ENCODE measurements at regions not wholly inside any gene's neighbourhood (a gene's known extent, or its start where the extent isn't known, plus 50 kb on each side); places are given as distances from the start of the nearest gene placed in this dataset.
"Not testable (repeated sequence)": the region's sequence is repeated elsewhere in the genome, so short reads cannot be mapped to it uniquely, and the experiment has no call there.

DNA sequence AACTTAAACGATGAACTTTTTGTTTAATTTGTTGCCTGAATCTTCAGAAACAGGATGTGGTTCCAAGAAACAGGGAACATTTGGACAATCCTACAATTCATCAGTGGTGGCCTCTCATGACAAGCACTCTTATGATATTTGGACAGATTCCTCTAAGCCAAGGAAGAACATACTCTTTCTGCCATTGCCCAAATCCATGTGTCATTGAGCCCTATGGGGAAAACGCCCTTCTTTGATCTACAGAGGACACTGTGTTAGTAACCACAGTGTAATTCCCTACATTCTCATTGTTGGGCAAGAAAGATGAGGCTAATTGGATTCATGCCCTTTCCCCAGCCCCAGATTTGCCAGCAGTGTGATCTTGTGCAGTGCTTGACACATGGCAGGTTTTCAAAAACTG lies 167.7 kb upstream of the PTCH1 start:
- Histone ChIP-seq H3K4me3 (no peak overlapping the region), H4K20me1 (ENCODE audit: insufficient read depth, poor library complexity, severe bottlenecking) (no peaks in the 10 kb centered on the region), H2AFZ (no peak overlapping the region), H3K4me2 (no peak overlapping the region), H3K4me1 (ENCODE audit: insufficient read depth) (peaks cover 4% of the 10 kb centered on the region), H3K79me2 (no peaks in the 10 kb centered on the region), H3K9me3 (ENCODE audit: low read depth) (no peaks in the 10 kb centered on the region), H3K36me3 (replicated peaks; ENCODE audit: insufficient read depth, low read depth) (no peaks in the 10 kb centered on the region), H3K27ac (no peak overlapping the region), H3K27me3 (no peaks in the 10 kb centered on the region), H3K9me2 (replicated peaks; ENCODE audit: insufficient read depth) (no peaks in the 10 kb centered on the region)
- 86% methylated on average over 2 of the region's 2 CpGs for WGBS (ENCODE audit: low lambda C conversion rate, missing lambda C conversion rate)
- DNase-seq (ENCODE audit: low spot score) = no peak
- TF ChIP-seq EZH2phosphoT487 (IDR thresholded peaks at IDR 0.05; ENCODE audit: low read depth, severe bottlenecking, unreplicated experiment) (no peak), EZH2 (IDR thresholded peaks at IDR 0.05; ENCODE audit: borderline replicate concordance) (no peak)
- TF ChIP-seq, protein P1, sequence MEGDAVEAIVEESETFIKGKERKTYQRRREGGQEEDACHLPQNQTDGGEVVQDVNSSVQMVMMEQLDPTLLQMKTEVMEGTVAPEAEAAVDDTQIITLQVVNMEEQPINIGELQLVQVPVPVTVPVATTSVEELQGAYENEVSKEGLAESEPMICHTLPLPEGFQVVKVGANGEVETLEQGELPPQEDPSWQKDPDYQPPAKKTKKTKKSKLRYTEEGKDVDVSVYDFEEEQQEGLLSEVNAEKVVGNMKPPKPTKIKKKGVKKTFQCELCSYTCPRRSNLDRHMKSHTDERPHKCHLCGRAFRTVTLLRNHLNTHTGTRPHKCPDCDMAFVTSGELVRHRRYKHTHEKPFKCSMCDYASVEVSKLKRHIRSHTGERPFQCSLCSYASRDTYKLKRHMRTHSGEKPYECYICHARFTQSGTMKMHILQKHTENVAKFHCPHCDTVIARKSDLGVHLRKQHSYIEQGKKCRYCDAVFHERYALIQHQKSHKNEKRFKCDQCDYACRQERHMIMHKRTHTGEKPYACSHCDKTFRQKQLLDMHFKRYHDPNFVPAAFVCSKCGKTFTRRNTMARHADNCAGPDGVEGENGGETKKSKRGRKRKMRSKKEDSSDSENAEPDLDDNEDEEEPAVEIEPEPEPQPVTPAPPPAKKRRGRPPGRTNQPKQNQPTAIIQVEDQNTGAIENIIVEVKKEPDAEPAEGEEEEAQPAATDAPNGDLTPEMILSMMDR (IDR thresholded peaks at IDR 0.05; ENCODE audit: poor library complexity) = no peak

DNA sequence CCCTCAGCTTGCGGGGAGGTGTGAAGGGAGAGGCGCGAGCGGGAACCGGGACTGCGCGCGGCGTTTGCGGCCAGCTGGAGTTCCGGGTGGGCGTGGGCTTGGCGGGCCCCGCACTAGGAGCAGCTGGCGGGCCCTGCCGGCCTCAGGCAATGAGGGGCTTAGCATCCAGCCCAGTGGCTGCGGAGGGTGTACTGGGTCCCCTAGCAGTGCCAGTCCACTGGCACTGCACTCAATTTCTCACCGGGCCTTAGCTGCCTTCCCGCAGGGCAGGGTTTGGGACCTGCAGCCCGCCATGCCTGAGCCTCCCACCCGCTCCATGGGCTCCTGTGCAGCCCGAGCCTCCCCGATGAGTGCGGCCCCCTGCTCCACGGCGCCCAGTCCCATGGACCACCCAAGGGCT lies 163.5 kb upstream of the PTCH1 start:
- not testable (repeated sequence) for H4K20me1 ChIP-seq (ENCODE audit: insufficient read depth, poor library complexity, severe bottlenecking); H3K4me2 ChIP-seq
- 97% methylated on average over 23 of the region's 26 CpGs for WGBS (ENCODE audit: low lambda C conversion rate, missing lambda C conversion rate)

DNA sequence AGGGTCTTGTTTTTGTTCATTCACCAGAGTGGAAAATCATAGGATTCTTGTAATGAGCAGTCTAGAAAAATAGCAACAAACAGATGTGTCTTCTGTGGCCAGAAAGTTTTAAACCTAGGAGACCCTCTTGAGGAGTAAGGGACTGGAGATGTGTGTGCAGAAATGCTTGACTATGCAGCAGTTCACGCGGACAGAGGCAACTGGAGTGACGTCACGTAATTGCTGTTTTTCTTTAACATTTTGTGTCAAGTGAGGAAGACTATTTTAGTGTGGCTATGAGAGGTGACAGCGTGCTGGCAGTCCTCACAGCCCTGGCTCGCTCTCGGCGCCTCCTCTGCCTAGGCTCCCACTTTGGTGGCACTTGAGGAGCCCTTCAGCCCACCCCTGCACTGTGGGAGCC lies 163.1 kb upstream of the PTCH1 start:
- Histone ChIP-seq H3K4me1 (ENCODE audit: insufficient read depth) (no peaks in the 10 kb centered on the region), H3K9me2 (replicated peaks; ENCODE audit: insufficient read depth) (no peaks in the 10 kb centered on the region), H3K9me3 (ENCODE audit: low read depth) (no peaks in the 10 kb centered on the region), H4K20me1 (ENCODE audit: insufficient read depth, poor library complexity, severe bottlenecking) (no peaks in the 10 kb centered on the region), H3K36me3 (replicated peaks; ENCODE audit: insufficient read depth, low read depth) (no peaks in the 10 kb centered on the region), H2AFZ (no peak overlapping the region), H3K4me3 (no peak overlapping the region), H3K27ac (no peak overlapping the region), H3K4me2 (no peak overlapping the region), H3K27me3 (no peaks in the 10 kb centered on the region), H3K79me2 (no peaks in the 10 kb centered on the region)
- no peak for TF ChIP-seq EZH2phosphoT487 (IDR thresholded peaks at IDR 0.05; ENCODE audit: low read depth, severe bottlenecking, unreplicated experiment)
- TF ChIP-seq, protein P1 (IDR thresholded peaks at IDR 0.05; ENCODE audit: poor library complexity) = no peak
- no peak for TF ChIP-seq EZH2 (IDR thresholded peaks at IDR 0.05; ENCODE audit: borderline replicate concordance)
- no peak for DNase-seq (ENCODE audit: low spot score)
- WGBS (ENCODE audit: low lambda C conversion rate, missing lambda C conversion rate) = 93% methylated on average over 8 of the region's 8 CpGs

More for the DNA sequence above, 163.5 kb upstream of the PTCH1 start:
- H2AFZ ChIP-seq; H3K36me3 ChIP-seq (replicated peaks; ENCODE audit: insufficient read depth, low read depth); H3K4me1 ChIP-seq (ENCODE audit: insufficient read depth); H3K27ac ChIP-seq; H3K4me3 ChIP-seq; H3K9me2 ChIP-seq (replicated peaks; ENCODE audit: insufficient read depth); H3K9me3 ChIP-seq (ENCODE audit: low read depth); DNase-seq (ENCODE audit: low spot score); H3K79me2 ChIP-seq; H3K27me3 ChIP-seq: not testable (repeated sequence)

DNA sequence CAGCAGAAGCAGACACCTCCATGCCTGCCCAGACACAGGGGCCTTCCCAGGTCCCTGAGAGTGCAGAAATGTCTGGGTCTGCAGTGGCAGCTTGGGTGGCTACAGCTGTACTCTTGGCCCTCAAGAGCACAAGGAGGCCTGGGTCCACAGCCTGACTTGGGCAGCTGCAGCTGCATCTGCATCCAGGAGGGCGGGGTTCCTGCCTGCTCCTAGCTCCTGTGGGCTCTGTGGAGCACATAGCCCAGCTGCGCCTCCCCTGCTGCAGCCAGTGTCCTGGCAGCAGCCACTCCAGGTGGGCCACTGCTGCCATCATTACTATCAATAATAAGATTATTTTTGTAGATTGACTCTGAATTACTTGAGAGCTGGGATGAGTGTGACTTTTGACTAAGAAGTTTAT lies 162.0 kb upstream of the PTCH1 start:
- H3K27me3 ChIP-seq = no peaks in the 10 kb centered on the region
- H3K4me1 ChIP-seq (ENCODE audit: insufficient read depth) = no peaks in the 10 kb centered on the region
- no peak for DNase-seq (ENCODE audit: low spot score)
- 97% methylated on average over 2 of the region's 2 CpGs for WGBS (ENCODE audit: low lambda C conversion rate, missing lambda C conversion rate)
- no peak overlapping the region for H3K4me3 ChIP-seq
- no peaks in the 10 kb centered on the region for H3K9me2 ChIP-seq (replicated peaks; ENCODE audit: insufficient read depth)
- TF ChIP-seq, protein P1 (IDR thresholded peaks at IDR 0.05; ENCODE audit: poor library complexity) = no peak
- TF ChIP-seq EZH2 (IDR thresholded peaks at IDR 0.05; ENCODE audit: borderline replicate concordance) (no peak), EZH2phosphoT487 (IDR thresholded peaks at IDR 0.05; ENCODE audit: low read depth, severe bottlenecking, unreplicated experiment) (no peak)
- no peak overlapping the region for H3K27ac ChIP-seq
- H3K79me2 ChIP-seq = no peaks in the 10 kb centered on the region
- H2AFZ ChIP-seq = no peak overlapping the region
- H3K9me3 ChIP-seq (ENCODE audit: low read depth) = no peaks in the 10 kb centered on the region
- H4K20me1 ChIP-seq (ENCODE audit: insufficient read depth, poor library complexity, severe bottlenecking) = no peaks in the 10 kb centered on the region
- no peaks in the 10 kb centered on the region for H3K36me3 ChIP-seq (replicated peaks; ENCODE audit: insufficient read depth, low read depth)
- no peak overlapping the region for H3K4me2 ChIP-seq
